ENCODE measurements at regions not wholly inside any gene's neighbourhood (a gene's known extent, or its start where the extent isn't known, plus 50 kb on each side); places are given as distances from the start of the nearest gene placed in this dataset.

- TF ChIP-seq, protein P1, sequence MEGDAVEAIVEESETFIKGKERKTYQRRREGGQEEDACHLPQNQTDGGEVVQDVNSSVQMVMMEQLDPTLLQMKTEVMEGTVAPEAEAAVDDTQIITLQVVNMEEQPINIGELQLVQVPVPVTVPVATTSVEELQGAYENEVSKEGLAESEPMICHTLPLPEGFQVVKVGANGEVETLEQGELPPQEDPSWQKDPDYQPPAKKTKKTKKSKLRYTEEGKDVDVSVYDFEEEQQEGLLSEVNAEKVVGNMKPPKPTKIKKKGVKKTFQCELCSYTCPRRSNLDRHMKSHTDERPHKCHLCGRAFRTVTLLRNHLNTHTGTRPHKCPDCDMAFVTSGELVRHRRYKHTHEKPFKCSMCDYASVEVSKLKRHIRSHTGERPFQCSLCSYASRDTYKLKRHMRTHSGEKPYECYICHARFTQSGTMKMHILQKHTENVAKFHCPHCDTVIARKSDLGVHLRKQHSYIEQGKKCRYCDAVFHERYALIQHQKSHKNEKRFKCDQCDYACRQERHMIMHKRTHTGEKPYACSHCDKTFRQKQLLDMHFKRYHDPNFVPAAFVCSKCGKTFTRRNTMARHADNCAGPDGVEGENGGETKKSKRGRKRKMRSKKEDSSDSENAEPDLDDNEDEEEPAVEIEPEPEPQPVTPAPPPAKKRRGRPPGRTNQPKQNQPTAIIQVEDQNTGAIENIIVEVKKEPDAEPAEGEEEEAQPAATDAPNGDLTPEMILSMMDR (IDR thresholded peaks at IDR 0.05) = no peak
- TF ChIP-seq POLR2AphosphoS5 (IDR thresholded peaks at IDR 0.05) = no peak
- no peak for TF ChIP-seq POLR2A (IDR thresholded peaks at IDR 0.05)
- TF ChIP-seq EP300 (IDR thresholded peaks at IDR 0.05) = no peak
Observed at GRCh38 chr16:79361132-79361751, 239.3 kb downstream of the MAF start.

Data from upper lobe of left lung (tissue), 4 donors.